ENCODE measurements at regions not wholly inside any gene's neighbourhood (a gene's known extent, or its start where the extent isn't known, plus 50 kb on each side); places are given as distances from the start of the nearest gene placed in this dataset.

- Histone ChIP-seq H3K9me3 (no peaks in the 10 kb centered on the region), H3K27ac (no peak overlapping the region), H3K4me3 (no peak overlapping the region), H3K4me1 (no peaks in the 10 kb centered on the region), H3K36me3 (no peaks in the 10 kb centered on the region), H3K27me3 (no peaks in the 10 kb centered on the region)
- DNase-seq: no peak
- no peak for TF ChIP-seq POLR2A (IDR thresholded peaks at IDR 0.05)
- TF ChIP-seq, protein P1, sequence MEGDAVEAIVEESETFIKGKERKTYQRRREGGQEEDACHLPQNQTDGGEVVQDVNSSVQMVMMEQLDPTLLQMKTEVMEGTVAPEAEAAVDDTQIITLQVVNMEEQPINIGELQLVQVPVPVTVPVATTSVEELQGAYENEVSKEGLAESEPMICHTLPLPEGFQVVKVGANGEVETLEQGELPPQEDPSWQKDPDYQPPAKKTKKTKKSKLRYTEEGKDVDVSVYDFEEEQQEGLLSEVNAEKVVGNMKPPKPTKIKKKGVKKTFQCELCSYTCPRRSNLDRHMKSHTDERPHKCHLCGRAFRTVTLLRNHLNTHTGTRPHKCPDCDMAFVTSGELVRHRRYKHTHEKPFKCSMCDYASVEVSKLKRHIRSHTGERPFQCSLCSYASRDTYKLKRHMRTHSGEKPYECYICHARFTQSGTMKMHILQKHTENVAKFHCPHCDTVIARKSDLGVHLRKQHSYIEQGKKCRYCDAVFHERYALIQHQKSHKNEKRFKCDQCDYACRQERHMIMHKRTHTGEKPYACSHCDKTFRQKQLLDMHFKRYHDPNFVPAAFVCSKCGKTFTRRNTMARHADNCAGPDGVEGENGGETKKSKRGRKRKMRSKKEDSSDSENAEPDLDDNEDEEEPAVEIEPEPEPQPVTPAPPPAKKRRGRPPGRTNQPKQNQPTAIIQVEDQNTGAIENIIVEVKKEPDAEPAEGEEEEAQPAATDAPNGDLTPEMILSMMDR (IDR thresholded peaks at IDR 0.05): no peak
Measured at GRCh38 chr6:141282263-141282662, 850.5 kb upstream of the GJE1 start.

GRCh38 chr6:141269684-141270083 is 863.0 kb upstream of the GJE1 start:
- H3K36me3 ChIP-seq: no peaks in the 10 kb centered on the region

DNA sequence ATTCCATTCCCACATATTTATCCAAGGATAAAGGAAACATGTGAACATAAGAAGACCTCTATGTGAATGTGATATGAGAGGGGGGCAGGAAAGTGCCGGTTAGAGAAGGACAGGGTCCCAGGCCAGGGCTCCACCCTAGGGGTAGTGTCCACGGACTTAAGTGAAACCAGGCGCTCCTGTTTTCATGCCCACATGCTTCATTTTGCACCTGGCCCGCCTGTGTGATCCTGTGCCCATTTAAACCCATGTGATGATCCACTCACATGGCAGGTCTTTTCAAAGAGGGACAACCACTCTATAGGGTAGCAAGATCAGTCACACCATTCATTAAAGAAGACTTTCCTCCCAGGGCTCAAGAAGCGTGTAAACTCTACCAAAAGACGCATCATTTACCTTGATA is 865.3 kb upstream of the GJE1 start:
- DNase-seq: no peak
- TF ChIP-seq, protein P1 (IDR thresholded peaks at IDR 0.05): no peak
- TF ChIP-seq POLR2A (IDR thresholded peaks at IDR 0.05): no peak
- Histone ChIP-seq H3K4me1 (no peaks in the 10 kb centered on the region), H3K9me3 (no peaks in the 10 kb centered on the region), H3K27me3 (no peaks in the 10 kb centered on the region), H3K36me3 (no peaks in the 10 kb centered on the region), H3K4me3 (no peak overlapping the region), H3K27ac (no peak overlapping the region)

More at GRCh38 chr6:141269684-141270083, 863.0 kb upstream of the GJE1 start:
- H3K4me3 ChIP-seq: no peak overlapping the region
- H3K4me1 ChIP-seq: no peaks in the 10 kb centered on the region
- DNase-seq: no peak
- no peak for TF ChIP-seq POLR2A (IDR thresholded peaks at IDR 0.05)
- TF ChIP-seq, protein P1 (IDR thresholded peaks at IDR 0.05): no peak
- no peaks in the 10 kb centered on the region for H3K27me3 ChIP-seq
- H3K27ac ChIP-seq: no peak overlapping the region
- H3K9me3 ChIP-seq: no peaks in the 10 kb centered on the region

GRCh38 chr6:141265756-141266623 is 866.7 kb upstream of the GJE1 start:
- no peak for DNase-seq
- TF ChIP-seq POLR2A (IDR thresholded peaks at IDR 0.05): no peak
- TF ChIP-seq, protein P1 (IDR thresholded peaks at IDR 0.05): no peak
- Histone ChIP-seq H3K9me3 (no peaks in the 10 kb centered on the region), H3K36me3 (no peaks in the 10 kb centered on the region), H3K27me3 (no peaks in the 10 kb centered on the region), H3K4me3 (peak overlapping the region in 1 of 4 donors; percentile 10), H3K27ac (no peak overlapping the region), H3K4me1 (no peaks in the 10 kb centered on the region)

GRCh38 chr6:141264101-141264500 is 868.6 kb upstream of the GJE1 start:
- no peak overlapping the region for H3K4me3 ChIP-seq
- no peak for DNase-seq
- no peak overlapping the region for H3K27ac ChIP-seq
- no peaks in the 10 kb centered on the region for H3K36me3 ChIP-seq
- no peaks in the 10 kb centered on the region for H3K4me1 ChIP-seq
- no peaks in the 10 kb centered on the region for H3K9me3 ChIP-seq
- no peaks in the 10 kb centered on the region for H3K27me3 ChIP-seq
- TF ChIP-seq, protein P1 (IDR thresholded peaks at IDR 0.05): no peak
- no peak for TF ChIP-seq POLR2A (IDR thresholded peaks at IDR 0.05)

All from Peyer's patch (tissue), 4 donors.